ENCODE measurements at regions not wholly inside any gene's neighbourhood (a gene's known extent, or its start where the extent isn't known, plus 50 kb on each side); places are given as distances from the start of the nearest gene placed in this dataset.

DNA sequence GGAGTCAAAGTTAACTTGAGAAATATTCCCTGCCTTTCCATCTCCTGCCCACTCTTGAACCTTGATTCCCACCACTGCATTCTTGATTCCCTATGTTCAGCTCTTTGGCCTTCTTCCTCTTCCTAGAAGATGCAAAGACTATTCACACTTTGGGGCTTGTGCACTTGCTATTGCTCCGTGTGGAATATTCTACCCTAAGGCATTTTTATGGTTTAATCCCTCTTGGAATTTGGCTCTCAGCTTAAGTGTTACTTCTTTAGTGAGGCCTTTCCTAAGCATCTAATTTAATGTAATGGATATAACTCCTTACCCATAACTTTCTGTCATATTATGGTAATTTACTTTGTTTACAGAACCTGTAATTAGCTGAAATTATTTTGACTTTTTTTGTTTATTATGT, 318.9 kb upstream of the COL8A1 start:
- TF ChIP-seq, protein P1, sequence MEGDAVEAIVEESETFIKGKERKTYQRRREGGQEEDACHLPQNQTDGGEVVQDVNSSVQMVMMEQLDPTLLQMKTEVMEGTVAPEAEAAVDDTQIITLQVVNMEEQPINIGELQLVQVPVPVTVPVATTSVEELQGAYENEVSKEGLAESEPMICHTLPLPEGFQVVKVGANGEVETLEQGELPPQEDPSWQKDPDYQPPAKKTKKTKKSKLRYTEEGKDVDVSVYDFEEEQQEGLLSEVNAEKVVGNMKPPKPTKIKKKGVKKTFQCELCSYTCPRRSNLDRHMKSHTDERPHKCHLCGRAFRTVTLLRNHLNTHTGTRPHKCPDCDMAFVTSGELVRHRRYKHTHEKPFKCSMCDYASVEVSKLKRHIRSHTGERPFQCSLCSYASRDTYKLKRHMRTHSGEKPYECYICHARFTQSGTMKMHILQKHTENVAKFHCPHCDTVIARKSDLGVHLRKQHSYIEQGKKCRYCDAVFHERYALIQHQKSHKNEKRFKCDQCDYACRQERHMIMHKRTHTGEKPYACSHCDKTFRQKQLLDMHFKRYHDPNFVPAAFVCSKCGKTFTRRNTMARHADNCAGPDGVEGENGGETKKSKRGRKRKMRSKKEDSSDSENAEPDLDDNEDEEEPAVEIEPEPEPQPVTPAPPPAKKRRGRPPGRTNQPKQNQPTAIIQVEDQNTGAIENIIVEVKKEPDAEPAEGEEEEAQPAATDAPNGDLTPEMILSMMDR (IDR thresholded peaks at IDR 0.05) = no peak
- TF ChIP-seq EP300 (IDR thresholded peaks at IDR 0.05) (no peak), POLR2A (IDR thresholded peaks at IDR 0.05) (no peak)

Measured in gastroesophageal sphincter (tissue), 3 donors.